GM19455 (cell line): ENCODE measurements at regions not wholly inside any gene's neighbourhood (a gene's known extent, or its start where the extent isn't known, plus 50 kb on each side); places are given as distances from the start of the nearest gene placed in this dataset.

Experiments
- ATAC-seq: cut with Tn5 transposase; IDR thresholded peaks from one replicate; pipeline ENCODE4 v1.9.1; 2021; ENCODE audit not compliant: unreplicated experiment

DNA sequence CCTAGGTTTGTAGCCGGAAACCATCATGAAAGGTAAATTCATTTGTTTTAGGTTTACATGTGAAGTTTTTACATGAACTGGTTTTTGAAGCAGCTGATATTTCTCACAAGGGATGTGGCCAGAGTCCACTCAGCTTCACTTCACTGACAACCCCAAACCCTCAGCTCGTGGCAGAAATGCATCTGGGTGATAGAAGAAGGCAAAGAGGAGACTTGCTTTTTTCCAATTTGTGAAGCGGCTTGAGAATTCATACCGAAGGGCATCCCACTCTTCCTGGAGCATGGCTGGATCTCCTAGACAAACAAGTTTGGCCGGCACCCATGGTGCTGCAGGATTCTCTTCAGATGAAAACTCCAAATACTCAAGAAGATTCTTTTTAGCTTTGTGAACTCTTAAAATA lies 392.8 kb upstream of the CNR1 start:
- no peak for ATAC-seq

DNA sequence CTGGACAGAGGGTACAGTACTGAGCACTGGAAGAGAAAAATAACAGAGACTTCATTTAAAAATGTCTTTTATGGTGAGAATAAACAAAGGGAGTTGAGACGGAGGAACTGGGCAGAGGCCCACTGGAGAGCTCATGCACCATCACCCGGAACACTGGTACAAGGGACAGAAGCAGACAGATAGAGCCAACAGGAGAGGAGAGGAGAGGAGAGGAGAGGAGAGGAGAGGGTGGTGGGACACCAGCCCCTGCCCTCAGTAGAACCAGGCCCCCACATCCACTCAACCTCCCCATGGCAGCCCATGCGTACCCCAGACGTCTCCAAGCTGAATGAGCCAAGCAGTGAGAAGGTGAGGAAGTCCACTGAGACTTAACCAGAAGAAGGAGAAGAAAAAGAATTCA lies 390.5 kb upstream of the CNR1 start:
- no peak for ATAC-seq

DNA sequence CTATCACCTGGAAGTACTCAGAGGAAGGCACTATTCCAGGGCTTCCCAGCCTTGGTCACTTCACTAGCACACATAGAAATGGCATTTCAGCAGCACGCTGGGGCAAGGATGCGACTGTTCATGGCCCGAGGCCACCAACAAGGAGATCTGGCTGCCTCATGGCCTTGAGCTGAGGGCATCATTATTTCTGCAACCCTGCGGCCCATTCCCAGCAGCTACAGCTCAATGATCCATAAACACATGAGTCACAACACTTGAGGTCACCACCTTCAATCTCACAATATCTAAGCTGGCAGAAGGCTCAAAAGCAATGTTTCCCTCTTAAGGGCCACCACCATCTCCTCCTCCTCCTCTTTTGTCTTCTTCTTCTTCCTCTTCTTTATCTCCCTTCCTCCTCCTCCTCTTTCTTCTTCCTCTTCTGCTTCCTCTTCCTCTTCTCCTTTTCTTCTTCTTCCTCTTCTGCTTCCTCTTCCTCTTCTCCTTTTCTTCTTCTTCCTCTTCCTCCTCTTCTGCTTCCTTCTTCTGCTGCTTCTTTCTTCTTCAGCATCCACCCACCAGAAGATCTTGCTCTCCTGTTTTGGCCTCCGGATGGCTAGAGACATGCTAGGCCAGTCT lies 382.9 kb upstream of the CNR1 start:
- ATAC-seq: no peak

DNA sequence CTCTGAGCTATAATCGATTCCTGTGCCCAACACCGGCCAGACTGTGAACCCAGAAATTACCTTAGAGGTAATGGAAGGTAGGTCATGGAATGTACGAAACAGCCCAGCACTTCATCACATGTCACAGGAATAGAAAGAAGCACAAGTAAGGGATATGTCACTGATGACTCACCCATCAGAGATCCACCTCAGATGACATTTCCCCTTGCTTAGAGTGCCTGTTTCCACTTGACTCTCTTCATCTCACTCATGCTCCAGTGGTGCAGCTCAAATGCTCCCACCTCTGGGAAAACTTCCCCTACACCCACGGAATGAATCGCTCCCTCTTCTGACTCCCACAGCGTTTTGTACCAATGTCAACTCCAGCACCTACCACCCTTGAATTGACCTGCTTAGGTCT lies 381.6 kb upstream of the CNR1 start:
- ATAC-seq: no peak

DNA sequence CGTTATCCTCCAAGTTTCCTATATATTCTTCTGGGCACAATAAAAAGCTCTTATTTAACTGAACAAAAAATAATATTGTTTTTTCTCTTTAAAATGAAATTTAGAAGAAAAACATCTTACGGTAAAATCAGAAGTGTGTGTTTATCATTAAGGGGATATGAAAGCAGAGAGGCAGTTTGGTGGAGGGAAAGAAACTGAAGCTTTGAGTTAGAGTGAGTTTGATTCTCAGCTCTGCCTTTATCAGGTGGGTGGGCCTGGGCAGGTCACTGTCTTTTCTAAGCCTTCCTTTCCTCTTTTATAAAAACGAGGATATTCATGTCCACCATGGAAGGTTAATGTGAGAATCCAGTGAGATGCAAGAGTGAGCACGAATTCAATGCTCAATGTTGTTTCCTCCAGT lies 379.8 kb upstream of the CNR1 start:
- no peak for ATAC-seq

DNA sequence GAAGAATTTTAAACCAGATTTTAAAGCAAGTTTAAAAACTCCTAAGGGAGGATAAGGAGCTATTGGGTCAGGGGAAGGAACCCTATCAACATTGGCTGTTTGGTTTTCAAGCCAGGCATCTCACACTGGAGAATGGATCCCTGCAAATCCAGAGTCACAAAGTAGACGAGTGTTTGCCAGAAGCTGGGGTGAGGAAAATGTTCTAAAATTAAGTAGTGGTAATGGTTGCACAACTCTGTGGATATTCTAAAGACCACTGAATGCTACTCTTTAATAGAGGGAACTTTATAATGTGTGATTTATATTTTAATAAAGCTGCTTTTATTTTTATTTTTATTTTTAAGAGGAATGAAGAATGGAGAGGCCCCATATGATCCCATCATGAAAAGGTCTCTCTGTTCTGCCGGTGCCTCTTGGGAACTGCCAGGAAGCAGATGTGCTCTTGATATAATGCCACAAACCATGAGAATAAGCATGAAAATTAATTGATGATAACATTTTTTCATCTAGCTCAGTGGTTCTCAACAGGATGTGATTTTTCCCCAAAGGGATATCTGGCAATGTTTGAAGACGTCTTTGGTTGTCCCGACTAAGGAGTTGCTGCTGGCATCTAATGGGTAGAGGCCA lies 379.0 kb upstream of the CNR1 start:
- no peak for ATAC-seq

DNA sequence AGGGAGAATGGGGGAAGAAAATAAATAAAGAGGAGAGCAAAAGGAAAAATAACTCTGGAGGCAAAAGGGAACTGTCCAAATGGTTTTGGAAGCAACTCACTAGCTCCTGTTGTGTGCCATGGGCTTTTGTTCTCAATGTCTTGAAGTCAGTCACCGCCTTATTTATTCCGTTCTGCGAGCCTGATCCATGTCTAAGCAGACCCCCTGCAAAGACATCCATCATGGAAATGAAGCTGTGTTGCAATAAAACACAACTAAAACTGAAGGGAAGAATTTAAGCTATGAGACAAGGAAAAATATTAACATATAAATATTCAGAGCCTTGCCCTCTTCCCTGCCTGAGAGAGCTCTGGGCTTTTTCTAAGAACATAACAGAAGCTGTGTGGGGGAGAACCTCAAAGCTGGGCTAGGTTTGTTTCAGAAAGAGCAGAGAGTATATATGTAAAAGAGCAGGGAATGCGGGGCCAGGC lies 373.2 kb upstream of the CNR1 start:
- ATAC-seq: no peak

DNA sequence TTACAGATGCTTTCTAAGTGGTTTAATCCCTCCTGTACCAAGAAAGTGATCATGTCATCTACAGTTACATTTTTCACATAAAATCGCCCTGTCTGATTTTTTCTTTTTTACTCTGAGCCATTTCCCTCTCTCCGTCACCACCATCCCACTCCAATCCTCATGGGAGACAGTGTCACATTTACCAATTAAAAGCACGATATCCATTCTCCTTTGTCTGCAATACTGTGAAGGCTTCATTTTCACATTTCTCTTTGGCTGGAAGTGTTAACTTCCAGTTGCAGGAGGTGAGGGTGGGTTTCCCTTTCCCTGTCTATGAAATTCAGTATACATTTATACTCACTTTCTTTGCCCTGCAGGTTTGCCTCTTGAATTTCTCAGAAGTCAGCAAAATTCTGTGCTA lies 372.7 kb upstream of the CNR1 start:
- ATAC-seq: no peak

DNA sequence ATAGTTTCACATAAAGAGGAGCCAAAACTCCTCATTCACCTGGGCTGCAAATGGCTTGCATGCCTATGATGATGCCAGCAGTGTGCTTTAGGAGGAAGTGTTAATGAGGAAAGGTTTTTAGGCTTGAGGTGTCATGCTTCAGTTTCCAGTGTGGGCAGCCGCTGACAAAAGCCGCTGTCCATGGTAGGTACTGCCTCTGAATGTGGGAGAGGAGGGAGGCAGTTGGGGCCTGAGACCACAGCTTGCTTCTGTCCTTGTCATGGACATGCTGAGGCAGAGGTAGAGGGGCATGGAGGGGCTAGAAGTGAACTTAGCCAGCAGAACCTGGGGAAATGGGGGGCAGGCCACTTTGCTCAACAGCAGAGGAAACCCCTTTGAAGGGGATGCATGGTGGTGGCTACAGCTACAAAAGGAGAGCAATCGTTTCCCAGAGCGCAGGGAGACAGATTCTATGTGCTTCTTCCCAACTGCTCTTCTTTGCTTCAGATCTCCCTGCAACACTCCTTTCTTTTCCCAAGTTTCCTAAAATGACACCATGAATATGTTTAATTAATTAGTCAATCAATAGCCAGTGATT lies 372.1 kb upstream of the CNR1 start:
- no peak for ATAC-seq

DNA sequence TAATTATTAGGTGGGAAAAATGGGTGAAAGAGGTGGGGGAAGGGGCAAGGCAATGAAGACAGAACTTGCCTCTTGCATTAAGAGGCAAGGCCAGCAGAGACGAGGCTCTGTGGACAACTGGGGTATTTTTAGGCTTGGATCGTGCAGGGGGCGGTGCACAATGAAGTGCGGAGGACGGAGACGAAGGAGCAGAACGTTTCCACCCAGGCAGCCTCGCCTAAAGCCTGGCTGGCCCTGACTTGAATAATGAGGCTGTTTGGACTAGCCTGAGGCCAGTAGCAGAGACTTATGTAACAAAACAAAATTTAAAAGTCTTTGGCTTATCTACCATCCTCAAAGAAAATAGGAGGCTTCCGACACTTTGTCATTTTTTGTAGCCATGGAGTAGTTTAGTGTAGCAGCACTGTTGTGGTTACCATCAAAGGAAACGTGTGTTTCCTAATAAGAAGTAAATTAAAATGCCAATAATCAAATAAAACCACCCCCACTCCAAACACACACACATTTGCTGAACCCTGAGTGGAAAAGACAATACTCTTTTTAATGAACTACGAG lies 370.0 kb upstream of the CNR1 start:
- ATAC-seq: no peak

DNA sequence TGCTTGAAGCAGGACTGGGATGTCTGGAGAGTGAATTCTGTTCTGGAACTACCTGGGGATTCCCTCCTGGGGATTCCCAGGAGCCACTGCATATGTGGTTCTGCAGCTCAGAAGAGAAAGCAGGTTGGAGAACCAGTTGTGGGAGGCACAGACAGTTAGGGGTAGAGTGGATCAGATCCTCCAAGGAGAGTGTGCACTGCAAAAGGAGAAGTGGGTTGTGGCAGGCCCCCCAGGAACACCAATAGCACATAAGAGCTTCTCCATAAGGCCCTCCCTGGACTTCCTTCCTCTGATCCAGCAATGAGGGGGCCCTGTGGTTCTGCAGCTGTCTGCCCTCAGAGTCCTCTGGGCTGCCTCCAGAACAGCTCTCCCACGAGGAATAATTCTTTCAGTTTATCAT lies 369.2 kb upstream of the CNR1 start:
- no peak for ATAC-seq

DNA sequence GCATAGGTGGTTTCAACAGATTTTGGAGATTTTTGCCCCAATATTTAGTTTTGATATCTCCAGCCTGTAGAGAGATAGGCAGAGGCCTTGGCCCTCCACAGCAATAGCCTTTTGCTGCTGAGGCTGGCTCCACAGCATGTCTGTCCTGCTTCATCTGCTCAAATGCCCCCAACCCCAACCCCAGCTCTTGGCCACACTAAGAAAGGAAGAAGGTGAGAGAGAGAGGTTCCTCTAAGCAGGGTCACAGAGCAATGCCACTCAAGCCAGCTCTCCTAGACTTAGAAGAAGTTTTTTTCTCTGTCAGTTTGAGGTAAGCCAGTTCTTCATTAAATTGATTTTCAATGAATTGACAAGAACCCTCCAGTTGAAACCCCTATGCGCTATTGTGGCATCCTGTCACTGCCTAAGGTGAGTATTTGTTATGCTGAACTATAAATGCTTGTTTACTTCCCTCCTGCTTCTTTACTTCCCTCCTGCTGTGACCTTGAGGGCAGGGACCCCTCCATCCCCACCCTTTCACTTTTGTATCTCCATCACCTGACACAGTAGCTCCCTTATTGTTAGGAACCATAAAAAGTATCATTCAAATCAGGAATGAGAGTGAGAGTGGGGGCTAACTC lies 366.2 kb upstream of the CNR1 start:
- no peak for ATAC-seq

DNA sequence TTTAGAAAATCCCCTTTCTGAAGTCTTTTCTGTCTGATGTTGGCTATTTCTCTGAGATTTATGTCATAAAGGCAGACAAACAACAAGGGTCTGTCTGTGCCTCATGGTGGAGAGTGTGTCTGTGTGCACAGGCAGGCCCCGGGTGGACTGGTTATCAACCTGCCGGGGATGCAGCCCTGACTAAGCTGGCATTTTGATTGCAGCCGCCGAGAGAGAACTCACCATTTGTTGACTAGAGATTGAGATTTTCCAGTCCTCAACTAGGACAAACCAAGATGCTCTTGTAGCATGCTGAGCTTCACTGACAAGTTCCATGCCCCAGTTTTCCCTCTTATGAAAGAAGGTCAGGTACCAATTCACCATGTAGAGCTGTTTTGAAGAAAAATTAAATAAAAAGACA lies 363.6 kb upstream of the CNR1 start:
- ATAC-seq: no peak

DNA sequence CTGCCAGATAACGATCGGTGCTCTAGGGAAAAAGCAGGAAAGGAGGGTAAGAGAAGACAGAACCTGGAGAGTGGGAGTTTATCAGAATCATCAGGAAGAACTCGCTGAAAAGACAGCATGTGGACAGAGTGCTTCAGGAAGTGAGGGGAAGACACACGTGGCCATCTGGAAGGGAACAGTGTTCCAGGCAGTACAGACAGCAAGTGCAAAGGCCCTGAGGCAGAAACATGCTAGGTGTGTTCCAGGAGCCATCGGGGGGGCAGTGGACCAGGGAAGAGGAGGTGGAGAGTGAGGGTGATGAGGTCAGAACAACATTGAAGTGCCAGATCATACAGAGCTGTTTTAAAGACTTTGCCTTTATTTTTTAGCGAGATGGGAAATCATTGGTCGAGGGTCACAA lies 354.3 kb upstream of the CNR1 start:
- no peak for ATAC-seq

DNA sequence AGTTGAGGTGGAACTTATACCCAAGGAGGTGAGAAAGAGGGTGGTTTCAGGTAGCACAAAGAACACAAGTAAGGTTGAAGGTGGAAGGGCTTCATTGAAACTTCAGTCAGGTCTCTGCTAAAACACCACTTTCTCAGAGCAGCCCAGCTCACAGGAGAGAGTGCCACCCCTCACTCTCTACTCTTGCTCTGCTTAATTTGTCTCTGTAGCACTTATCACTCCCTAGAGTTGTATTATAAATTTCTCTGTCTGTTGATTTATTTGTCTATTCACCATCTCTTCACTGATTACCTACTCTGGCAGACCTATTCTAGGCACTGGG lies 353.8 kb upstream of the CNR1 start:
- ATAC-seq: no peak

DNA sequence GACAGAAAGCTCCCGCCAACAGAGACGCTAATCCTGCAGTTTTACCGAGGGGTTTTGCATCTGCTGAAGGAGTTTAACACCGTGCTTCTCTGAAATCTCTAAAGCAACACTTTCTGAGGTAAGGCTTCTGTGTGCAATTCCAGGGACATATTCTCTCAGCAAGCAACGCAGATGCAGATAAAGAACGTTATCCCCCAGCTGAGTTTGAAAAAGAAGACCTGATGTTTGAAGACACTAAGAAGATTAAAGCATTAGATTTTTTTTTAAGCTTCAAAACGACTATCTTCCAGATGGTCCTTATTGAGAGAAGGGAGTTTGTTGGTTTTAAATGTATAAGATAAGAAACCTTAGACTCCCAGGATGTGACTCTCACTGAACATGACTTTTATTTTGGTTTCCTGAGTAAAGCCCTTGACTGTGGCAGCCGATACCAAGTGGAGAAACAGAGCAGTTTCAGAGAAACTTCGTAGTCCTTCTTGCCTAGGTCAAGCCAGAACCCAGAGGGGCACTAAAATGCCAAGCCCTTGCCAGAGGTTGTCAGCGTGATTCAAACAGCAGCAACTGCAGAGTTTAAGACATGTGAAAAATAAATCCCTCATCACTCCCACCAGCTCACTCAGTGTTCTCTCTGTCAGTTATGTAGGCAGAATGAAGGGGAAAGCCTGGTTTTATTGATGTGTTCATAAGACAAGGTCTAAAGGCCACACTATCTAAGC lies 353.3 kb upstream of the CNR1 start:
- ATAC-seq: no peak

DNA sequence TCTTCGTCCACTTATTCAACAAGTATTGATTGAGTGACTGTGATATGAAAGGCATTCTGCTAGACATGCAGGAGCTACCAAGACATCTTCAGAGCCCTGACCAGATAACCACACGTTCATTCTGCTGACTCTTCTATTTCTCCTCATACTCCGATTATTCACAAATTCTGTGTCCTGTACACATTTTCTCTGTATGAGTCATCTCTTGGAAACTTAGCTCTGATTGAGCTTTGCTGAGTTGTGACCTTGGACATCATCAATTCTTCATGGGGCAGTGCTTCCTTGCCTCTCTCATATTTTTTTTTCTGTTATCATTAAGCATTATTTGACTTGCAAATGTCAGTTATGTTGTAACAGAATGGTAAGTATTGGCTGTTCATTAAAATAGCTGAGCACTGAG lies 351.6 kb upstream of the CNR1 start:
- ATAC-seq: no peak

DNA sequence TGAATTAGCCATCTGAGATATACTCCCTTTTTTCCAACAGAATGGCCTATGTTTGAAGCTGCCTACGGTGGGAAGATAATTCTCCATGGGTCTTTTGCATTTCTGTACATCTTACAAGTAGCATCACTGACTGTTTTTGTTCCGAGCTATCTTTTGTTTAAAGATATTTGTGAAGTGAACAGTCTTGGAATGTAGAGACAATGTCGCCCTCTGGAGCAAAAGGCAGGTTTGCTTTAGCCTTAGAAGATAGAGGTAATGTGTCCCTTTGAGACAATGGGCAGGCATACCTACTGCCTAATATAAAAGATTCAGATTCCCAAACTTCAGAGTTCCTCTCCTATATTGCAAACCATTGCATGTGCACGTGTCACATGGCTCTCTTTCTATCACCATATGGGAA lies 347.8 kb upstream of the CNR1 start:
- ATAC-seq: no peak

DNA sequence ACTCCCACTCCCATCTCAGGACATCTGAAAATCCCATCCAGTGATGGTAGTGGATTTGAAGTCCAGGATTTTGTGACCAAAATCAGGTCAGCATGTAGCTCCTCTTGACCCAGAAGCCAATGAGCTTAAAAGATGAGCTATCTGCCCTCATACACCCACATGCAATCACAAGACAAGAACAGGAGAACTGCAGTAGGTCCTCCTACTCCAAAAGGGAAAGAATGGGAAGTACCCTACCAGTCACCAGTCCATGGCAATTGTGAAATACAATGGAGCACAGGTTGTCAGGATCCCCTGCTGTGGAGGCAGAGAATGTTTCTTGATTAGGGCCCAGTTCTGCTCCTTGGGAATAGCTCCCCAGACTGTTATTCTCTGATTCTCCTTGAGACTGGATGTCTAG lies 347.3 kb upstream of the CNR1 start:
- no peak for ATAC-seq

DNA sequence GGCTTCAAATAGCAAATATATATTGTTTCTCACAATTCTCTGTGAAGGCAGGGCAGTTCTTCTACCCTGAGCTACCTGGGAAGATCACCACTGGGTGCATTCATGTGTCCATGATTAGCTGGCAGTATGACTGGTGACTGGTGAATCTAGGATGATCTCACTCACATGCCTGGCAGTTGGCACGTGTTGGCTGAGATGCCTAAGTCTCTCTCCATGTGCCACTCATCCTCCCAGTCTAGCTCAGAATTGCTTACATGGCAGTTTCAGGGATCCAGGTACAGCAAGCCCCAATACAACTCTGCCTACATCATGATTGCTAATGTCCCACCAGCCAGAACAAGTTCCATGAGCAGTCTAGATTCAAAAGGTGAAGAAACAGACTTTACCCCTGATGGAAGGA lies 346.8 kb upstream of the CNR1 start:
- no peak for ATAC-seq

DNA sequence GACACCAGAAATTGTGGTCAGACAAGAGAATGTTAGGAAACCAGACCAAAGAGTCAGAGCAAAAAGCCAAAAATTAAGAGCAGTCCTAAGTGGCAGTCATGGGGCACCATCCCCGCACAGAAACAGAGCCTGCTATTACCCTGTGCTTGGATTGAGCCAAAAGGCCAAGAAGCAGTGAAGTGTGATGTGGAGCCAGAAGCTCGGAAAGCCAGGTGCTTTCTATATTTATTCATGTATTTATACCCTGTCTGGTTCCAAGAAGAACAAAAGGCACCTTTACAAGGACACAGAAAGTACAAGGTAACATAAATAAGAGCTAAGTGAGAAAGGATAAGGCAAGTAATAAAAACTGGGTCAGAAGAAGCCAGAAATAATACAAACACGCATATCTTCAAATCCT lies 336.2 kb upstream of the CNR1 start:
- no peak for ATAC-seq
